NCI-H2196 (cell line): ENCODE measurements at regions not wholly inside any gene's neighbourhood (a gene's known extent, or its start where the extent isn't known, plus 50 kb on each side); places are given as distances from the start of the nearest gene placed in this dataset.
"Not testable (repeated sequence)": the region's sequence is repeated elsewhere in the genome, so short reads cannot be mapped to it uniquely, and the experiment has no call there.

Experiments used
- DNase-seq: peaks from one replicate; lab custom pipeline; 2025; ENCODE audit not compliant: unreplicated experiment; lab: John Stamatoyannopoulos, UW

- DNase-seq = no peak
Measured at GRCh38 chr14:85187521-85187920, 342.4 kb upstream of the FLRT2 start.

DNA sequence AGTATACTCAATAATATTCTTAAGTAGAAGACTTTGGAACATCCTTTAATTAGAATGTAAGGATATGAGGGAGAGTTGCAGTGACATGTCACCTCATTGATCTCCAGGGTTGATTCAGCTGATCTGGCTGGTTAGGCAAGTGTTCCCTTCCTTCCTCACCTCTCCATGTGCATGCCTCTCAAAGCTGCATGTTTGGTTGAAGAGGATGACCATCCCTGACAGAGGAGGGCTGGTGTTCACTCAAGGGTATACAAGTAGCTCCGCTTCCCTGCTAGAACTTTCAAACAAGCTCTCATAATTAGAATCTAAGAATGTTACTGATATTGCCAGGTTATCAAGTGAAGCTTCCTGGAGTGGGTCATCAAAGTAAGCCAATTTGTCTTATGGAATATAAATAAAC lies 341.1 kb upstream of the FLRT2 start:
- DNase-seq = no peak

DNA sequence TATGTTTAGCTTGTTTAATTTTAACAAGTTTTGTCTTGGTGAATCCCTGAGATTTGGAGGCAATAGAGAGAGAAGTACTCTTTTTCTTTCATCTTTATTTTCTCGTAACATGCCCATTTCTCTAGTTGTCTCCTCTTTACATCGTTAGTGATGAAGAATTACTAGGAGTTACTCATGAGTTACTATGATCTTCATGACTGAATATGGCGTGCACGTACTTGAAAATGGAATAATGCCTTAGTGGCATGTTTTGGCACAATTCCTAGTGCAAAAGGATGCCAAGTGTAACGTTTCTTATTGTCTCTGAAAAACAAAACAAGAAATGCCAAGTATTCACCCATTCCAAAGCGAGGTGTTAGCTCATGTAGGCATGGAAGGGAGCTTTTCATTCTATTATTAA lies 340.7 kb upstream of the FLRT2 start:
- DNase-seq = not testable (repeated sequence)

DNA sequence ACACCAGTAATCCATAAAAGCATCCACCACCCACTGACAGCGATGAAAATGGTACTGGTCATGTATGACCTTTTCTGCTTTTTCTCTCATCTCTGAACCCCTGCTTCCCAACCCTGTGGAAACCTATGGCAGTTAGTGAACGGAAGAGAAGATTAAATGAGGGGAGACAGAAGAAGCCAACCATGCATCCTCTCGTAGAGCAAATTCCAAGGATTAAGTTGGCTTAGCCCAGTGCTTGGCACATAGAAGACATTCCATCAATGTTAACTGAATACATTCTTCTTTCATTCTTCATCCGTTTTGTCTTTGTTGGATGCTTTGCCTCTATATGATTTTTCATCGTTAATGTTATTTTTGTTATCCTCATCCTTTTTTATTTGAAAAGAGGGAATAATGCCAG lies 339.7 kb upstream of the FLRT2 start:
- no peak for DNase-seq

DNA sequence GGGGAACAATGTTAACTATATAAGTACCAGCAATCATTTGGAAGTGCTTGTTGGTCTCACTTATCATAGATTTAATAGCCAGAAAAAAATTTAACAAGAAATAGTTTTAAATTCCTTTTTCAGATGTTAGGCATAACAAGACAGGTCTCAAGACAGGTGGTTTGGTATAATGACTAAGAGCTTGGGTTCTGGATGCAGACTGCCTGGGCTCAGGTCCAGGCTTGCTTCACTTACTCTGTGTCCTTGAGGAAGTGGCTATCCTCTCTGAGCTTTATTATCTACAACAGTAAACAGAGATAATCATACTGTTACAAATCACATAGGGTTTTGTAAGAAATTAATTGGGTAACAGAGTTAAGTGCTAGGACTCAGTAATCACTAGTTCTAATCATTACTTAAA lies 338.0 kb upstream of the FLRT2 start:
- DNase-seq = no peak

GRCh38 chr14:85195872-85196477 lies 334.0 kb upstream of the FLRT2 start:
- DNase-seq = no peak

DNA sequence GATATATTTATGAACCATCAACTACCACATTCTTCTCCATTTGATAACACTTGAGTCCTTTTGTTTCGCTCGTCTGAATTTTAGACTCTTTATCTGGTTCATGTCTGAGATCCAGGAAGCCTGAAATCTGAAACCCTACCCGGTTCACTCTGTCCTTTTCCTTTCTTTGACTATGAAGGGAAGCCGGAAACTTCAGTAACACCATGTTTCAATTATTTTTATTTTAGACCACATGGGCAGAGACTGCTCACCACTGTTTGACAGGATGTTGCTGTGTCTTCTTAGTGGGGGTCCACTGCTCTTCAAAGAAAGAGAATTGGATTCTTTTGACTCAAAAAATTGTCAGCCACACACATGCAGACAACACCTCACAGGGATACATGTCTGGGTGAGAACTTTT lies 331.9 kb upstream of the FLRT2 start:
- DNase-seq = no peak

DNA sequence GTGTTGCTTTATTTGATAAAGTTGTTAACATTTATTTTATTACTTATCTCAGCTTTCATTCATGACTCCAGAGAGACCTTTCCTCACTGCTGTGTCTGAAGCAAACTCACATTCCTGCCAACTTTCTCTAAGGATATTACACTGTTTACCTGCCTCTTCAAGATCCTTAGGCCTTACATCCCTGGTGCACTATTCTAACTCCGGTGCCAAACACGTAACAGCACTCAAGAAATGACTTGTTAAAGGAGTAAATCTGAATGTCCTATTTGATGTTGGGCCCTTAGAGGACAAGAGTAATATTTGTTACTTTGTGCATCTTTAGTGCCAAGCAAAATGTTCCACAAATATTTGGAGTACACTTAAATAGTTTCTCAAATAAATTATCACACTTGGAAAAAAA lies 324.1 kb upstream of the FLRT2 start:
- no peak for DNase-seq

GRCh38 chr14:85214471-85214870 lies 315.5 kb upstream of the FLRT2 start:
- DNase-seq = no peak

DNA sequence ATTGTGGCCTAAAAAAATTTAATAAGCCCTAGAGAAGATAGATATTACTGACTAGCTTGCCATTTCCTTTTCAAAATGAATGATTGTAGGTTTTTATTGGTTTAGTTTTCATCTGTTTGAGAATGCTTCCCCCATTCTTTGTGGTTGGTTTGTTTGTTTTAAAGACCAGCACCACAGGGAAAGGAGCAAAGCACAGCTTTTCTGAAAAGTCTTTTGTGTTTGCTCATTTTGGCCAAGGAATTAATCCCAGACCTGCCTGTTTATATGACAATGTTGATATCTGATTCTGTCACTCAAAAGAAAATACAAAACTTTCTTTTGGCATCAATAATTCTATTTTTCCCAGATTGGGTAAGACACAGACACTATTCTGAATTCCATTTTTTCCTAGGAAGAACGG lies 312.5 kb upstream of the FLRT2 start:
- DNase-seq = no peak

GRCh38 chr14:85218982-85219381 lies 311.0 kb upstream of the FLRT2 start:
- no peak for DNase-seq

DNA sequence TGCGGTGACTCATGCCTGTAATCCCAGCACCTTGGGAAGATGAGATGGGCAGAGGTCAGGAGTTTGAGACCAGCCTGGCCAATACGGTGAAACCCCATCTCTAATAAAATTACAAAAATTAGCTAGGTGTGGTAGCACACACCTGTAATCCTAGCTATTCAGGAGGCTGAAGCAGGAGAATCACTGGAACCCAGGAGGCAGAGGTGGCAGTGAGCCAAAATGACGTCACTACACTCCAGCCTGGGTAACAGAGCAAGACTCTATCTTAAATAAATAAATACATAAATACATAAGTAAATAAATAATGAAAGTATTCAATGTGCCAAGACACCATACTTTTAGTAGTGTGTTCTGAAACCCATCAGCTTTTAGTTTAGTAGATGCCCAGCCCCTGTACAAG lies 308.1 kb upstream of the FLRT2 start:
- DNase-seq = no peak

GRCh38 chr14:85222341-85222740 lies 307.6 kb upstream of the FLRT2 start:
- DNase-seq = no peak

DNA sequence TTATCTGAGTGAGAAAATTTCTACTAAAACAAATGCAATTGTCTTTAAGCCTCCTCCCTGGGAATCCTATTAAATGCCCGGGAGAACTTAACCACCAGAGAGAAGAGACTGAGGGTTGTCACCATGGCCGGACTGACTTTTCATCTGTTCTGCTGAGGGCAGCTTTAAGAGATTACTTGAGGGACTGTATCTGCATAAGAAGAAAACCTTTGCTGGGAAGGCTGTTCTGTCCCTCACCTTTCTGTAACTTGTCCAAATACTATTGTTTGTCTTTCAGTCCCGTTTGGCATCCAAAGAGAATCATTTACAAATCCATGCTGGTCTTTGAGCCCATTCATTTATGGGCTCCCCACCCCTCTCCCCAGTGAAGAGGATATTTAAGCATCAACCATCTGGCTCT lies 306.3 kb upstream of the FLRT2 start:
- DNase-seq = no peak

GRCh38 chr14:85224241-85224640 lies 305.7 kb upstream of the FLRT2 start:
- DNase-seq = no peak

DNA sequence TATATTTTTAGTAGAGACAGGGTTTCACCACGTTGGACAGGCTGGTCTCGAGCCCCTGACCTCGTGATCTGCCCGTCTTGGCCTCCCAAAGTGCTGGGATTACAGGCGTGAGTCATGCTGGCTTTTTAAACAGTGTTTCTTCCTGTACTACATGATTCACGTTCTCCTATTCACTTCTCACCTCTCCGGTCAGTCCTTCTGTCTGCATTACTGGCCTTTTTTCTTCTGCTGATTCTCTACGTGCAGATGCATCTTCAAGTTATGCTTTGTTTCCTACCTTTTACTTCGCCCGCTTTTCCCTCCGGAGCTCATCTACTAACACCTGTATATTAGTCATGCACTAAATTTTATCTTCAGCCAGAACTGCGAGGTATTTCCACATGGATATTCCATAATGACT lies 296.2 kb upstream of the FLRT2 start:
- no peak for DNase-seq

DNA sequence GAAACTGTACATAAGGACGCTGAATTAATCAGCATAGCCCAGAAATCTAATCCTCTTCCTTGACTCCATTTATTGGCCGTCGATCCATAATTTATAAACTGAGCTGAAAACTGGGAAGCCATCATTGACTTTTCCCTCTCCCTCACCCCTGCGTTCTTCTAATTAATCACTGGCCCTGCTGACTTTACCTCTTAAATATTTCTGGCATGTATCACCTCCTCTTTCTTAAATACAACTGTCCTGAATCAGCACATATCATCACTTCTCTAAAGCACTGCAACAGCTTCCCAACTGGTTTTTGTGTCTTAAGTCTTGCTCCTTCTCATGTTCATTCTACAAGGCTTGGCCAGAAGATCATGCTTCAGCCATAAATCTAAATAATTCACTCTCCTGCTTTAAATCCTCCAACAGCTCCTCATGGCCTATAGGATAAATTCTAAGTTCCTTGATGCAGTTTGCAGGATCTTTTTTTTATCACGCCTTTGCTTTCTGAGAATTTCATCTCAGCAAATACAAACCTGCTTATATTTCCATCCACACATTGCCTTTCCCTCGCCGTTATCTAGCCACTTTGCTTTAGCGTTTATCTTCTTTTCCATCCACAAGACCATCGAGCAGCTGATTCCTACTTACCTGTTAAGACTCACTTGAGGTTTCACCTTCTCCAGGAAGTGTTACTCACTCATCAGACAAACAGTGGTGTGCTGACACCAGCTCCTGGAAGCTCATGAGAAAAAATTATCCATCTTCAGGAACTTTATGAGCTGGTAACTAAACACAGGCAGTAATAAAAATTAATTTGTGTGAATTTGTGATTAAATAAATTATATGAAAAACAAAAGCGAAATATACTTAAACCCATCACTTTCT lies 295.6 kb upstream of the FLRT2 start:
- DNase-seq = no peak

DNA sequence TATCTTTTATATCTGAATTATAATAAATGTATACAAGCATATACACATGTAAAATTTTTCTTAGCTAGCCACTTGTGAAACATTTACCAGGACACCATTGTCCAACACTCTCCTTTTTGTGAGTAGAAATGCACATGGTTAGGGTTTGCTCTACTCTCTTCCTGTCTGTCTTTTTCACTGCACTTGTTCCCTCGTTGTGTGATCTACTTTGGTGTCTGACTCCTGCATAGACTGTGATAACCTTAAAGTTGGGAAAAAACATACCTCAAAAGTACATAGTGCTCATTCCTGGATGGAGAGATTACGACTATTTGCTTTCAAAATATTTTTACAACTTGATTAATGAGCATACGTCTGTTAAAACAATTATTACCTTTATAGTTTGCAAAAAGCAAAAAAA lies 294.1 kb upstream of the FLRT2 start:
- no peak for DNase-seq

GRCh38 chr14:85236296-85236695 lies 293.6 kb upstream of the FLRT2 start:
- DNase-seq = no peak

DNA sequence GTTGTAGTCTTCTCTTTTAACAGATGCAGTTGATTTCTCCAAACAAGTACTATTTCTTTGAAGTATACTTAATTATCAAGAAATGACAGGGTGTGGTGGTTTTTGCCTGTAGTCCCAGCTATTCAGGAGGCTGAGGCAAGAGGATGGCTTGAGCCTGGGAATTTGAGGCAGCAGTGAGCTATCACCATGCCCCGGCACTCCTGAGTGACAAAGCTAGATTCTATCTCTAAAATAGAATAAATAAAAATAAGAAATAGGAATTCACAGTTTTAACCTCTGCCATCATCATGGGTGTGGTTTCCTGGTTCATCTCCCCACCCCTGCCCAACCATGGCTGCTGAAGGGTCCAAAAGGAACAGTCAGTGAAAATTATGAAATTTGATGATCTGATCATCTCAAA lies 290.2 kb upstream of the FLRT2 start:
- no peak for DNase-seq

- DNase-seq = no peak
Measured at GRCh38 chr14:85241022-85241855, 288.7 kb upstream of the FLRT2 start.

- DNase-seq = no peak
Measured at GRCh38 chr14:85242666-85243065, 287.3 kb upstream of the FLRT2 start.
